ENCODE measurements at regions not wholly inside any gene's neighbourhood (a gene's known extent, or its start where the extent isn't known, plus 50 kb on each side); places are given as distances from the start of the nearest gene placed in this dataset.
"Not testable (repeated sequence)": the region's sequence is repeated elsewhere in the genome, so short reads cannot be mapped to it uniquely, and the experiment has no call there.

DNA sequence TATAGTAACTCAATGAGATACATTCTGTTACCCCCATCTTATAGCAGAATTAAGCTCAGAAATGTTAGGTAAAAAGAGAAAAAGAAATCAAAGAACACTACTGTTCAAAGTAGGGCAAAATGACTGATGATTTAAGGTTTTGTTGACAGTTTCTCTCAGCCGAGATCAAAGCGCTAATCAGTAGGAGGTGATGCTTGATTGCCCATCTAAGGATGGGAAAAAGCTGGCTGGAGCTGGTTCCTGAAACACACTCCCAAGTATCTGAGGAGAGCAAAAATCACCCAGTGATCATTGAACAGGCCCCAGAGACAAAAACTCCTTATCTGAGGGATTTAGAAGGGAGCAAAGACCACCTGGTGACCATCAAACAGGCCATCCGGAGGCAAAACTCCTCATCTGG is 64.5 kb upstream of the CSF1 start:
- Histone ChIP-seq H3K9ac (ENCODE audit: insufficient read length) (no peak overlapping the region), H3K27ac (no peak overlapping the region), H3K36me3 (ENCODE audit: insufficient read depth, low read length) (no peaks in the 10 kb centered on the region), H3K9me3 (ENCODE audit: low read depth, low read length) (no peaks in the 10 kb centered on the region), H3K4me3 (no peak overlapping the region)
- TF ChIP-seq FOXP2 (optimal IDR thresholded peaks at IDR 0.05; ENCODE audit: control extremely low read depth, extremely low read length, insufficient read depth) (no peak), POLR2AphosphoS5 (IDR thresholded peaks at IDR 0.05; ENCODE audit: borderline replicate concordance, low read depth, low read length) (no peak), EZH2 (IDR thresholded peaks at IDR 0.05) (no peak)
- DNase-seq (ENCODE audit: low read depth, low spot score), result no peak

DNA sequence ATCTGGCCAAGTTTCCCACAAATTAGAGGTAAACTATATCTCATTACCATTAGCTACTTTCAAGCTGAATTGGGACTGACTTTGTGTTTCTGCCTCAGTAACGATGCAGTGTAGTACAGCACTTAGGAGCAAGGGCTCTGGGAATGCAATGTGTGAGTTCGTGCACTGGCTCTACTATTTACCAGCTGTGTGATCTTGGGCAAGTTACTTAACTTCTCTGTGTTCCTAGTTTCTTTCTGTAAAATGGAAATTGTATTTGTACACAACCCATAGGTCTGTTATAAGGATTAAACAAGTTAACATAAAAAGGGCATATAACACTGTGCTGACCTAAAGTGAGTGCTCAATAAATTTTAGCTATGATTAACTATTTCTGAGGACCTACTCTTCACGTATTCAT is 65.0 kb upstream of the CSF1 start:
- Histone ChIP-seq H3K36me3 (ENCODE audit: insufficient read depth, low read length) (no peaks in the 10 kb centered on the region), H3K4me3 (no peak overlapping the region), H3K9ac (ENCODE audit: insufficient read length) (no peak overlapping the region), H3K27ac (no peak overlapping the region), H3K9me3 (ENCODE audit: low read depth, low read length) (no peaks in the 10 kb centered on the region)
- TF ChIP-seq EZH2 (IDR thresholded peaks at IDR 0.05) (no peak), FOXP2 (optimal IDR thresholded peaks at IDR 0.05; ENCODE audit: control extremely low read depth, extremely low read length, insufficient read depth) (no peak), POLR2AphosphoS5 (IDR thresholded peaks at IDR 0.05; ENCODE audit: borderline replicate concordance, low read depth, low read length) (no peak)
- no peak for DNase-seq (ENCODE audit: low read depth, low spot score)

DNA sequence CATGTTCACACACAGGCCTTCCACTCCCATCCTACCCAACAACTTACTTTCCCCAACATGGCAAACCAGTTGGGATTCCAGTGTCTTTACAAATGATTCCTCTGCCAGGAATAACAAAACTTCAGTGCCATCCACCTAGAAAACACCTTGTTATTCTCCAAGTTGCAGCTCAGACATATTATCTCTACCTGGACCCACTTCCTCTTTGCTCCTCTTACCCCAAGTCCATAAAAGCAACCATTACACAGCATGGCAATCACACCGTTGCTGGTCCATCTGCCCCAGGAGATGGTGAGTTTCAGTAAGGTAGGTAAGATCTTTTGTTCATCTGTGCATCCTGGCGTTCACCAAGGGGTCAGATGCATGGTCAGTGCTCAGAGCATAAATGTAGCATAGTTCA is 66.0 kb upstream of the CSF1 start:
- Histone ChIP-seq H3K27ac (no peak overlapping the region), H3K9me3 (ENCODE audit: low read depth, low read length) (no peaks in the 10 kb centered on the region), H3K36me3 (ENCODE audit: insufficient read depth, low read length) (no peaks in the 10 kb centered on the region), H3K9ac (ENCODE audit: insufficient read length) (no peak overlapping the region), H3K4me3 (no peak overlapping the region)
- TF ChIP-seq EZH2 (IDR thresholded peaks at IDR 0.05) (no peak), FOXP2 (optimal IDR thresholded peaks at IDR 0.05; ENCODE audit: control extremely low read depth, extremely low read length, insufficient read depth) (no peak), POLR2AphosphoS5 (IDR thresholded peaks at IDR 0.05; ENCODE audit: borderline replicate concordance, low read depth, low read length) (no peak)
- no peak for DNase-seq (ENCODE audit: low read depth, low spot score)

DNA sequence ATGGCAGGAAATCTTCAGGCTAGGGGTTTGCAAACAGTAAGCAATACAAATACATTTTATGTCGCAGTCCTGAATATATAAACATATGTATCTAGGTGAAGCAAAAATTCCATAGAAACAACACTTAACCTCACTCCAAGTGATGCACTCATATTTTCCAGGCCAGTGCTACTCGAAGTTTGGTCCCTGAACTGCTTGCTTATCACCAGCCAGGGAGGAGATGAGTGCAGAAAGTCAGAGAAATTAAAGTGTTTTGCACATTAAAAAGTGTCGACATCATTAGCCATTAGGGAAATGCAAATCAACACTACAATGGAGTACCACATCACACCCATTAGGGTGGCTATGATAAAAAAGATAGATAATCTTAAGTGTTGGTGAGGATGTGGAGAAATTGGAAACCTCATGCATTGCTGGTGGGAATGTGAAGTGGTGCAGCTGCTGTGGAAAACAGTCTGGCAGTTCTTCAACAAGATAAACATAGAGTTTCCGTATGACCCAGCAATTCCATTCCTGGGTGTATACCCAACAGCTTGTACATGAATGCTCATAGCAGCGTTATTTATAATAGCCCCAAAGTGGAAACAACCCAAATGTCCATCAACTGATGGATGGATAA is 70.5 kb upstream of the CSF1 start:
- no peak overlapping the region for H3K9ac ChIP-seq (ENCODE audit: insufficient read length)
- no peaks in the 10 kb centered on the region for H3K36me3 ChIP-seq (ENCODE audit: insufficient read depth, low read length)
- H3K27ac ChIP-seq, result no peak overlapping the region
- peaks cover 4% of the 10 kb centered on the region; the same call in 1 of the 2 replicates for H3K9me3 ChIP-seq (ENCODE audit: low read depth, low read length)
- no peak for TF ChIP-seq FOXP2 (optimal IDR thresholded peaks at IDR 0.05; ENCODE audit: control extremely low read depth, extremely low read length, insufficient read depth)
- TF ChIP-seq POLR2AphosphoS5 (IDR thresholded peaks at IDR 0.05; ENCODE audit: borderline replicate concordance, low read depth, low read length), result no peak
- TF ChIP-seq EZH2 (IDR thresholded peaks at IDR 0.05), result no peak
- H3K4me3 ChIP-seq, result no peak overlapping the region
- DNase-seq (ENCODE audit: low read depth, low spot score), result no peak

DNA sequence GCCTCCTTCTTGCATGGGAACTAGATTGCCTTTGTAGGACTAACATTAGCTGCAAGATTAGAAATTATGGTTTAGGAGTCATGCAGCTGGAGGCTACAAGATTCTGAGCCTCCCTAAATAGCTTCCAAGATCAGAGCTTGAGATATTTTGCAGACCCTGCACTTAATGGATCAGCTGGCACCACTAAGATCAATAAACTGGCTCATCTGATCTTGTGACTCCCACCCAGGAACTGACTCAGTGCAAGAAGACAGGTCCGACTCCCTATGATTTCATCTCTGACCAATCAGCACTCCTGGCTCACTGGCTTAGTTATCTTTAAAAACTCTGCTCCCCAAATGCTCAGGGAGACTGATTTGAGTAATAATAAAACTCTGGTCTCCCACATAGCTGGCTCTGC is 71.4 kb upstream of the CSF1 start:
- not testable (repeated sequence) for H3K36me3 ChIP-seq (ENCODE audit: insufficient read depth, low read length); H3K9me3 ChIP-seq (ENCODE audit: low read depth, low read length); H3K27ac ChIP-seq; H3K4me3 ChIP-seq; H3K9ac ChIP-seq (ENCODE audit: insufficient read length); DNase-seq (ENCODE audit: low read depth, low spot score)

DNA sequence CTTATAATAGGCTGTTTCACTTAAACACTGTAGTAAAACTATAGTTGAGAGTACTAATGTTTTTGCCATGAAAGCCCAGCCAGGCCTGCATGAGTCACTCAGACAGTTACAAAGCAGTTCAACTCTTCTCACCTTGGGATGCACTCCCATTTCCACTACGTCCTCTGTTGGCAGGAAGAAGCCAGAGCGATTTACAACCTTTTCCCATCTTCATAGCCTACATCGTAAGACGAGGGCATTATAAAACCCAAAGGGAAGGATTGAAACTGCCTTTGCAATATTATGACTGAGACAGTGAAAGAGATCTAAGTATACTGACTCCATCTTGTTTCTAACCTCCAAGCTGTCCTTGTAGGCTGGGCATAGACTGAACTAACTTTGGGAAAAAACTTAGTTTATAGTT is 71.8 kb upstream of the CSF1 start:
- H3K4me3 ChIP-seq, result no peak overlapping the region
- H3K9ac ChIP-seq (ENCODE audit: insufficient read length), result no peak overlapping the region
- no peak for TF ChIP-seq EZH2 (IDR thresholded peaks at IDR 0.05)
- TF ChIP-seq FOXP2 (optimal IDR thresholded peaks at IDR 0.05; ENCODE audit: control extremely low read depth, extremely low read length, insufficient read depth), result no peak
- TF ChIP-seq POLR2AphosphoS5 (IDR thresholded peaks at IDR 0.05; ENCODE audit: borderline replicate concordance, low read depth, low read length), result no peak
- no peaks in the 10 kb centered on the region for H3K36me3 ChIP-seq (ENCODE audit: insufficient read depth, low read length)
- no peak for DNase-seq (ENCODE audit: low read depth, low spot score)
- peaks cover 4% of the 10 kb centered on the region; the same call in 1 of the 2 replicates for H3K9me3 ChIP-seq (ENCODE audit: low read depth, low read length)
- no peak overlapping the region for H3K27ac ChIP-seq

DNA sequence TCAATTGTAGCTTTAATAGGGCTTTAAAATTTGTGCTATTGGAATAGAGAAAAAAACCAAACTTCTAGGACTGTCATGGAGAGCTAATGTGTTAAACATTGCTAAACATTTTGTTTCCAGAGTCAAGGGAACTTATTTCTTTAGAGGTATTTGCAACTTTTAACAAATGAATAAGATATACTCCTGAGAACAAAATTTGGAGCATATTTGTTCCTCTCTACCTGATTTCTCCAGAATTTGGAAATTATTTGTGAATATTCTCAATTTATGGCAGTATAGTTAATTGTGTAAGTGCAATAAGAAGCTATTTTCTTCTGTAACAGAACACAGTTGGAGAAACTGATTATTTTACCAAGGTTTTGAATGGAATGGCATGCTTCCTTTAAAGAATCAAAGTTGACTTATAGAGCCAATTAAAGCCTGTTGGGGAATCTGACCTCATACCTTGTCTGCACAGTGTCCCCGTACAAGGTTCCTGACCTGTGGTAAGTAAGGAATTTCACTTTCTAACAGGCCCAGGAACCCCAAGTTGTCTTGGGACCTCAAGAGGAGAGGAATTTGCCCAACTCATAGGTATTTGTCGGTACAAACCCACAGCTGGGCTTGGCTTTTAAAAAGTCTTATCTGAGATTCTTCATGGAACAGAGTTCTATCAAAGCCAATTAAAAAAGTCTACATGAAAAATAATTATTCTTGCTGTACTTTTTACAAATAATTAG is 72.6 kb upstream of the CSF1 start:
- H3K27ac ChIP-seq, result no peak overlapping the region
- H3K36me3 ChIP-seq (ENCODE audit: insufficient read depth, low read length), result no peaks in the 10 kb centered on the region
- H3K9me3 ChIP-seq (ENCODE audit: low read depth, low read length), result peaks cover 4% of the 10 kb centered on the region; the same call in 1 of the 2 replicates
- no peak for TF ChIP-seq FOXP2 (optimal IDR thresholded peaks at IDR 0.05; ENCODE audit: control extremely low read depth, extremely low read length, insufficient read depth)
- no peak for TF ChIP-seq EZH2 (IDR thresholded peaks at IDR 0.05)
- no peak for TF ChIP-seq POLR2AphosphoS5 (IDR thresholded peaks at IDR 0.05; ENCODE audit: borderline replicate concordance, low read depth, low read length)
- no peak overlapping the region for H3K9ac ChIP-seq (ENCODE audit: insufficient read length)
- DNase-seq (ENCODE audit: low read depth, low spot score), result no peak
- no peak overlapping the region for H3K4me3 ChIP-seq

DNA sequence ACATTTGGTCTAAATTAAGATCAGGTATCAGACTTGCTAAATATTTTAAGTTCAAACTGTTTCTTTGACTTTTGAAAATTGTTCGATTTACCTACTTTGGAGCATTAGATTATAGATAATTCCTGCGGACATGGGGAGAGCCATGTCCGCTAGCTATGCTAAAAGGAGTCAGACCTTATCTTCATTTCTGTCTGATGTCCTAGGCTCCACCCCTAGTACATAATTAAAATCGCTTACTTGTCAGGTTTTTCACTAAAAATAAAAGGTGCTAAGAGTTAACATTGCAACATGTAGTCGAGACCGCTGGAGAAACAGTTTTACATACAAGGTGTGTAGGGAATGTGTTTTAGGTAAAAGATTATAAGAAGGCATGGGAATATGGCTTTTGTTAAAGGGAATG is 71.9 kb upstream of the EPS8L3 start:
- not testable (repeated sequence) for H3K9ac ChIP-seq (ENCODE audit: insufficient read length); H3K4me3 ChIP-seq; H3K36me3 ChIP-seq (ENCODE audit: insufficient read depth, low read length); H3K9me3 ChIP-seq (ENCODE audit: low read depth, low read length); H3K27ac ChIP-seq; DNase-seq (ENCODE audit: low read depth, low spot score)

DNA sequence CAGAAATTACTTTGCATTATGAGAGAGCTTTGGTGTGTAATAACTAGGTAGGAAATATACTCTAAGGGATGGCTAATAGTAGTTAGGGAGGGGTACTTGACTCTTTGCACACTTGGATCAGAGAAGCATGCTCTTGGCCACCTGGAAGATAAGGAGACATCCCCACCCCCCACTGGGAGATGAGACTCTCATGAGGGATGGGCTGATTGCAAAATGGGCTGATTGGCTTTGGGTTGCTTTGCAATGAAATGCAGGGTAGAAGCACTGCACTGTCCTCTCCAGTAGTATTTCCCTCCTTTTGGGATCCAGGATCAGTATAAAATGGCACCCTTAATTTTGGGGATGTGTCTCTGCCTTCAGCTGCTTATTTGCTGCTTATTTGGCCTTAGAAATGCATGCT is 71.2 kb upstream of the EPS8L3 start:
- Histone ChIP-seq H3K9me3 (ENCODE audit: low read depth, low read length) (peaks cover 4% of the 10 kb centered on the region; the same call in 1 of the 2 replicates), H3K4me3 (no peak overlapping the region), H3K9ac (ENCODE audit: insufficient read length) (no peak overlapping the region), H3K36me3 (ENCODE audit: insufficient read depth, low read length) (no peaks in the 10 kb centered on the region), H3K27ac (no peak overlapping the region)
- TF ChIP-seq EZH2 (IDR thresholded peaks at IDR 0.05), result no peak
- DNase-seq (ENCODE audit: low read depth, low spot score), result no peak

All from SK-N-MC (cell line).